MM.1S (cell line): ENCODE measurements at regions not wholly inside any gene's neighbourhood (a gene's known extent, or its start where the extent isn't known, plus 50 kb on each side); places are given as distances from the start of the nearest gene placed in this dataset.

ENCODE experiments used
- DNase-seq: peaks from one replicate; pipeline ENCODE4 v3.0.0-alpha.2; 2015
- H2AFZ ChIP-seq: fragments of 300-600 bp; sonication (generic); 2 replicates; pipeline ENCODE4 v1.6.0; 2016; ENCODE audit warnings: antibody characterized with exemption, low read length
- H3F3A ChIP-seq: fragments of 300-600 bp; sonication (generic); 2 replicates; pipeline ENCODE4 v1.6.1; 2016; ENCODE audit warnings: mild to moderate bottlenecking, antibody characterized with exemption, low read length, moderate library complexity, mixed read lengths; ENCODE audit not compliant: insufficient read depth
- H3K27ac ChIP-seq: fragments of 300-600 bp; sonication (generic); 2 replicates; pipeline ENCODE4 v1.5.1; 2016; ENCODE audit warnings: mild to moderate bottlenecking, low read length
- H3K27me3 ChIP-seq: fragments of 300-600 bp; sonication (generic); replicated peaks from 2 replicates; pipeline ENCODE4 v1.6.0; 2016; ENCODE audit warnings: low read length; ENCODE audit not compliant: insufficient read depth
- H3K36me3 ChIP-seq: fragments of 300-600 bp; sonication (generic); replicated peaks from 2 replicates; pipeline ENCODE4 v1.6.1; 2016; ENCODE audit warnings: mild to moderate bottlenecking, low read length, mixed read lengths; ENCODE audit not compliant: insufficient read depth
- H3K4me1 ChIP-seq: fragments of 300-600 bp; sonication (generic); 2 replicates; pipeline ENCODE4 v1.6.1; 2016; ENCODE audit warnings: low read length, mixed read lengths
- H3K4me2 ChIP-seq: fragments of 300-600 bp; sonication (generic); 2 replicates; pipeline ENCODE4 v1.6.0; 2016; ENCODE audit warnings: low read depth, low read length
- H3K4me3 ChIP-seq: fragments of 300-600 bp; sonication (generic); 2 replicates; pipeline ENCODE4 v1.5.1; 2016; ENCODE audit warnings: low read length, mixed read lengths
- H3K79me2 ChIP-seq: fragments of 300-600 bp; sonication (generic); 2 replicates; pipeline ENCODE4 v1.6.1; 2016; ENCODE audit warnings: mixed run types, low read length, mixed read lengths
- H3K9ac ChIP-seq: fragments of 300-600 bp; sonication (generic); 2 replicates; pipeline ENCODE4 v1.6.1; 2016; ENCODE audit warnings: low read length, mixed read lengths
- H3K9me2 ChIP-seq: fragments of 300-600 bp; sonication (generic); replicated peaks from 2 replicates; pipeline ENCODE4 v1.6.1; 2016; ENCODE audit warnings: mild to moderate bottlenecking, low read length, mixed read lengths; ENCODE audit not compliant: insufficient read depth
- H3K9me3 ChIP-seq: fragments of 300-600 bp; sonication (generic); replicated peaks from 2 replicates; pipeline ENCODE4 v1.6.1; 2016; ENCODE audit warnings: mild to moderate bottlenecking, low read length, mixed read lengths; ENCODE audit not compliant: insufficient read depth
- H4K20me1 ChIP-seq: fragments of 300-600 bp; sonication (generic); 2 replicates; pipeline ENCODE4 v1.6.1; 2016; ENCODE audit warnings: mild to moderate bottlenecking, low read length, moderate library complexity, mixed read lengths; ENCODE audit not compliant: insufficient read depth
- CTCF ChIP-seq: fragments of 300-600 bp; sonication (generic); IDR thresholded peaks from 2 replicates; pipeline ENCODE4 v1.5.1; 2016; ENCODE audit warnings: antibody characterized with exemption, low read length, mixed read lengths
- EZH2 ChIP-seq: fragments of 300-600 bp; sonication (generic); optimal IDR thresholded peaks from 2 replicates; pipeline ENCODE3; 2017; ENCODE audit warnings: low read depth, mild to moderate bottlenecking, antibody characterized with exemption, low read length, mixed read lengths
- EZH2phosphoT487 ChIP-seq: fragments of 300-600 bp; sonication (generic); IDR thresholded peaks from 2 replicates; pipeline ENCODE4 v1.6.1; 2018; ENCODE audit warnings: antibody characterized with exemption, low read length

GRCh38 chr11:127678631-127679030 is 678.1 kb upstream of the KIRREL3 start:
- no peaks in the 10 kb centered on the region for H3K79me2 ChIP-seq
- no peak overlapping the region for H3K9ac ChIP-seq
- H3K4me1 ChIP-seq, result no peaks in the 10 kb centered on the region
- no peak overlapping the region for H3K27ac ChIP-seq
- no peak overlapping the region for H2AFZ ChIP-seq
- no peaks in the 10 kb centered on the region for H3K9me3 ChIP-seq
- H3K36me3 ChIP-seq, result no peaks in the 10 kb centered on the region
- no peak overlapping the region for H3K4me2 ChIP-seq
- no peaks in the 10 kb centered on the region for H3K9me2 ChIP-seq
- no peak for DNase-seq
- no peaks in the 10 kb centered on the region for H3F3A ChIP-seq
- no peaks in the 10 kb centered on the region for H3K27me3 ChIP-seq
- TF ChIP-seq CTCF (no peak), EZH2 (no peak), EZH2phosphoT487 (no peak)
- H4K20me1 ChIP-seq, result no peaks in the 10 kb centered on the region
- H3K4me3 ChIP-seq, result no peak overlapping the region

GRCh38 chr11:127677660-127678425 is 677.3 kb upstream of the KIRREL3 start:
- Histone ChIP-seq H3K4me2 (no peak overlapping the region), H3K9ac (no peak overlapping the region), H3K79me2 (no peaks in the 10 kb centered on the region), H3K4me1 (no peaks in the 10 kb centered on the region), H3K27ac (no peak overlapping the region), H4K20me1 (no peaks in the 10 kb centered on the region), H3K4me3 (no peak overlapping the region), H3K9me3 (no peaks in the 10 kb centered on the region), H3F3A (no peaks in the 10 kb centered on the region), H3K9me2 (no peaks in the 10 kb centered on the region), H2AFZ (no peak overlapping the region), H3K27me3 (no peaks in the 10 kb centered on the region), H3K36me3 (no peaks in the 10 kb centered on the region)
- no peak for DNase-seq
- TF ChIP-seq CTCF (no peak), EZH2phosphoT487 (no peak), EZH2 (no peak)

GRCh38 chr11:127675581-127675980 is 675.0 kb upstream of the KIRREL3 start:
- no peak for TF ChIP-seq CTCF
- TF ChIP-seq EZH2, result no peak
- no peak for TF ChIP-seq EZH2phosphoT487
- Histone ChIP-seq H3K27me3 (no peaks in the 10 kb centered on the region), H3K9me3 (no peaks in the 10 kb centered on the region), H3K9ac (no peak overlapping the region), H3K27ac (no peak overlapping the region), H4K20me1 (no peaks in the 10 kb centered on the region), H3K4me2 (no peak overlapping the region), H3K79me2 (no peaks in the 10 kb centered on the region), H2AFZ (no peak overlapping the region), H3K36me3 (no peaks in the 10 kb centered on the region), H3F3A (no peaks in the 10 kb centered on the region), H3K4me1 (no peaks in the 10 kb centered on the region), H3K9me2 (no peaks in the 10 kb centered on the region), H3K4me3 (no peak overlapping the region)
- DNase-seq, result no peak
